Tibial nerve (tissue), 4 donors: ENCODE measurements at regions not wholly inside any gene's neighbourhood (a gene's known extent, or its start where the extent isn't known, plus 50 kb on each side); places are given as distances from the start of the nearest gene placed in this dataset.

Experiments
- DNase-seq, 2 donors: peaks; one replicate each; pipeline ENCODE4 v3.0.0-alpha.2; 2019; ENCODE audit warnings: low spot score in 2 of 2
- H3K27ac ChIP-seq, 4 donors: fragments of 200-600 bp; sonication (generic) in 3 of 4; one replicate each; pipeline ENCODE4 v1.5.1; 2017 to 2019; ENCODE audit warnings: mild to moderate bottlenecking in 1 of 4
- H3K27me3 ChIP-seq, 2 donors: fragments of 200-600 bp; sonication (generic) in 1 of 2; one replicate each; pipeline versions ENCODE4 v1.5.1 to v1.6.0; 2017 to 2019
- H3K36me3 ChIP-seq, 3 donors: fragments of 200-600 bp; sonication (generic); one replicate each; pipeline ENCODE4 v1.5.1; 2018 to 2019
- H3K4me1 ChIP-seq, 4 donors: fragments of 200-600 bp; sonication (generic) in 3 of 4; one replicate each; pipeline ENCODE4 v1.5.1; 2017 to 2019
- H3K4me3 ChIP-seq, 4 donors: fragments of 200-600 bp; sonication (generic) in 3 of 4; one replicate each; pipeline ENCODE4 v1.5.1; 2017 to 2019; ENCODE audit warnings: mild to moderate bottlenecking in 1 of 4, moderate library complexity in 1 of 4
- H3K9me3 ChIP-seq, 4 donors: fragments of 200-600 bp; sonication (generic) in 3 of 4; one replicate each; pipeline ENCODE4 v1.5.1; 2017 to 2019
- EP300 ChIP-seq, 2 donors: sonication (generic); formaldehyde crosslinking; IDR thresholded peaks; one replicate each; pipeline ENCODE4 v1.6.1; 2017; ENCODE audit warnings: antibody characterized with exemption in 2 of 2, mild to moderate bottlenecking in 1 of 2
- POLR2A ChIP-seq, 2 donors: fragments of 450-650 bp; IDR thresholded peaks; one replicate each; pipeline ENCODE4 v1.6.1; 2017; ENCODE audit warnings: antibody characterized with exemption in 2 of 2, mild to moderate bottlenecking in 2 of 2, moderate library complexity in 2 of 2
- WGBS, 2 donors: methylation state at CpG; one replicate each; pipeline ENCODE4 v1.1.5; 2018; 5-methylcytosine and 5-hydroxymethylcytosine counted together
- TF ChIP-seq, protein P1 (sequence below), 5 experiments: fragments of 200-600 bp in 3 of 5; fragments of 450-650 bp in 2 of 5; sonication (generic) in 3 of 5; IDR thresholded peaks; one replicate each; pipeline ENCODE4 v1.5.1; 2016 to 2019; ENCODE audit warnings: antibody characterized with exemption in 5 of 5, mild to moderate bottlenecking in 3 of 5, moderate library complexity in 2 of 5

DNA sequence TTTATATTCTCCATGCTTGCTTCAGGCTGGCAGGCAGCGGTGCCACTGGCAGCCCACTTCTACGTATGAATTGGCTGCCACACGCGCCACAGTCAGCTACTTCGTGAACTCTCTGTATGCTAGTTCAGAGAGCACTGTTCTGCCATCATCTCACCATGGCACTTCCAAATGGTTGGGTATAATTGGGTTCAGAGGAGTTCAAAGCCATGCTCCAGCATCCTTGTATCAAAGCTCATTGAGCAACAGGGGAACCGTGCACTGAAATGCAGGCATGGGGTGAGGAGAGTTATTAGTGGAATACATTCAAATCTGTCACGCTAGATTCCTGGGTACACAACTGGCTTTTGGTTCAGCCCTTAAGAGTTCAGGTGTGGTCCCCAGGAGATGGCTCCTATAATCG, 519.9 kb upstream of the NOX3 start:
- peaks cover 0 to 13% (median 0%) of the 10 kb centered on the region in 4 donors for H3K4me1 ChIP-seq
- no peak overlapping the region for H3K4me3 ChIP-seq
- H3K9me3 ChIP-seq, result no peaks in the 10 kb centered on the region
- WGBS, 2 donors, result 92 to 95% methylated on average over 8 of the region's 8 CpGs
- TF ChIP-seq, protein P1, sequence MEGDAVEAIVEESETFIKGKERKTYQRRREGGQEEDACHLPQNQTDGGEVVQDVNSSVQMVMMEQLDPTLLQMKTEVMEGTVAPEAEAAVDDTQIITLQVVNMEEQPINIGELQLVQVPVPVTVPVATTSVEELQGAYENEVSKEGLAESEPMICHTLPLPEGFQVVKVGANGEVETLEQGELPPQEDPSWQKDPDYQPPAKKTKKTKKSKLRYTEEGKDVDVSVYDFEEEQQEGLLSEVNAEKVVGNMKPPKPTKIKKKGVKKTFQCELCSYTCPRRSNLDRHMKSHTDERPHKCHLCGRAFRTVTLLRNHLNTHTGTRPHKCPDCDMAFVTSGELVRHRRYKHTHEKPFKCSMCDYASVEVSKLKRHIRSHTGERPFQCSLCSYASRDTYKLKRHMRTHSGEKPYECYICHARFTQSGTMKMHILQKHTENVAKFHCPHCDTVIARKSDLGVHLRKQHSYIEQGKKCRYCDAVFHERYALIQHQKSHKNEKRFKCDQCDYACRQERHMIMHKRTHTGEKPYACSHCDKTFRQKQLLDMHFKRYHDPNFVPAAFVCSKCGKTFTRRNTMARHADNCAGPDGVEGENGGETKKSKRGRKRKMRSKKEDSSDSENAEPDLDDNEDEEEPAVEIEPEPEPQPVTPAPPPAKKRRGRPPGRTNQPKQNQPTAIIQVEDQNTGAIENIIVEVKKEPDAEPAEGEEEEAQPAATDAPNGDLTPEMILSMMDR (IDR thresholded peaks at IDR 0.05), result no peak
- no peak overlapping the region for H3K27ac ChIP-seq
- no peaks in the 10 kb centered on the region for H3K27me3 ChIP-seq
- no peaks in the 10 kb centered on the region for H3K36me3 ChIP-seq
- DNase-seq, result no peak

DNA sequence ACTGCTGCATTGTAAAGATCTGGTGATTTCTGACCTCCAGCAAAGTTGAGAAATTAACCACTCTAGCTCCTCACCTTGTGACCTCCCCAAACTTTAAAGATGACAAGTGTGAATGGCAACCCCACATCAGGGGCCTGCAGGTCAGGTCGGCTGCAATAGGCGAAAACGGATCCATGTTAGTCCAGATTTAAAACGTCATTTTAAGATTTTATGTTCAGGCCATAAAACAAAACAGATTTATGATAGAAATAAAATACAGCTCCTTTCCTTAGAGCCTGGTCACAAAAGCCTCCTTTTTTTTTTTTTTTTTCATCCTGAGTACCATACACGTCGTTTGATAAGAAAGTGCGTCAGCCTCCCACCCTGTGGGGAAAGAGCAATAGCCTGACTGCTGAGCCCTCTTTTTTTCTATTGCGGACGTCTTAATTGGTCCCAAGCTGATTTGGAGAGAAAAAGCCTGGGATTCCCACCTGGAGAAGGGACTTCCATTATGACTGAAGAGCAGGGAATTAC, 519.2 kb upstream of the NOX3 start:
- 67% methylated on average over 9 of the region's 9 CpGs for WGBS, 2 donors
- TF ChIP-seq, protein P1 (IDR thresholded peaks at IDR 0.05), result no peak
- no peak for TF ChIP-seq POLR2A (IDR thresholded peaks at IDR 0.05)
- no peak for TF ChIP-seq EP300 (IDR thresholded peaks at IDR 0.05)
- no peaks in the 10 kb centered on the region for H3K9me3 ChIP-seq
- DNase-seq, result no peak
- no peaks in the 10 kb centered on the region for H3K27me3 ChIP-seq
- peaks cover 0 to 7% (median 0%) of the 10 kb centered on the region in 4 donors for H3K4me1 ChIP-seq
- H3K4me3 ChIP-seq, result no peak overlapping the region
- H3K27ac ChIP-seq, result no peak overlapping the region
- H3K36me3 ChIP-seq, result no peaks in the 10 kb centered on the region

DNA sequence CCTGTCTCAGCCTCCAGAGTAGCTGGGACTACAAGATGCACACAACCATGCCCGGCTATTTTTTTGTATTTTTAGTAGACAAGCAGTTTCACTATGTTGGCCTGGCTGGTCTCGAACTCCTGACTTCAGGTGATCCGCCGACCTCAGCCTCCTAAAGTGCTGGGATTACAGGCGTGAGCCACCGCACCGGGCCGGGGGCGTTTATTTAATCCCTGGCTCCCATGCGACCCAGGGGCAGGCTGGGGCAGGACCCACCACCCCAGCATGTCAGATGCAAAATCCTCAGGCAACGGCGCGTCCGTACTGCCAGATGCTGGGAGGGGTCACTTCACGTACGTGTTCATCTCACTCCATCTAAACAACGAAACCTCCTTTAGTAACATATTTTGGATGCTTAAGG, 518.7 kb upstream of the NOX3 start:
- H3K27me3 ChIP-seq, result no peaks in the 10 kb centered on the region
- TF ChIP-seq POLR2A (IDR thresholded peaks at IDR 0.05), result no peak
- no peak for TF ChIP-seq EP300 (IDR thresholded peaks at IDR 0.05)
- TF ChIP-seq, protein P1 (IDR thresholded peaks at IDR 0.05), result no peak
- H3K4me3 ChIP-seq, result no peak overlapping the region
- 80 to 85% methylated on average over 17 of the region's 17 CpGs for WGBS, 2 donors
- no peaks in the 10 kb centered on the region for H3K36me3 ChIP-seq
- peaks cover 0 to 2% (median 0%) of the 10 kb centered on the region in 4 donors for H3K4me1 ChIP-seq
- H3K9me3 ChIP-seq, result no peaks in the 10 kb centered on the region
- no peak overlapping the region for H3K27ac ChIP-seq
- no peak for DNase-seq

DNA sequence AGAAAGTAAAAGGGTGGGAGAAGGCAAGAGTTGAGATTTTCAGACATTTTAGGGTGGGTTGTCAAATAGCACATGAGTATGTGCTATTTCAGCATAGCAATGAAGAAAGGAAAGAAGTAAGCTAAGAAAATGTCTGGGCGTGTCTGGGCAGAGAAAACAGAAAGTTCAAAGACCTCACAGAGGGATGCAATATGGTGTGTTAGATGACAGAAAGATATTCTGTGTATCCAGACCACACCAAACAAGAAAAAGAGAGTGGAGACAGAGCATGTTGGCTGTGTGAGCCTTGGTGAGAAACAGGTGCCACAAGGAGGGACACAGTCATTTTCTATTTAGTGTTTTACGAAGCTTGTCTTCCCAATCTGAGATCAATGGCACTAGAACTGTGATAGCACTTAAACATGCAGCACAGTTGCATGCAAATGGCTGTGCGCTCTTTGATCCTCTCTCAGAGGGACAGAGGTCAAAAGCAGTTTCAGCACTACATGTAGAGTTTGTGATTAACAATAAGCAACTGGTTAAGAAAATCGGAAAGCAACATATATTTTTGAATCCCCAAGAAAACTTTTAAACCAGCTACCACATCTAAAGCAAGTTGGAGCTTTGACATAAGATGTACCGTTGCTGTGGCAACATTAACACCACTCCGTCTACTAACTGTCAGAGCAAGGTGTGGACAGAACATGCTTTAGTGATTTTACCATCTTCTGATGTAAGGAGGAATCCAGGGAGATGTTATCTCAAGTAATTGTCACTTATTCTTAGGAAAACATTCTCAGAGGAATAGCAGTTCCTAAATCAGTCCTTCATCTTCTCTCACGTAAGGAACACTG, 515.5 kb upstream of the NOX3 start:
- no peak for DNase-seq
- 73 to 78% methylated on average over 7 of the region's 7 CpGs for WGBS, 2 donors
- Histone ChIP-seq H3K4me3 (no peak overlapping the region), H3K27ac (no peak overlapping the region), H3K27me3 (no peaks in the 10 kb centered on the region), H3K4me1 (no peaks in the 10 kb centered on the region), H3K36me3 (no peaks in the 10 kb centered on the region), H3K9me3 (no peaks in the 10 kb centered on the region)
- TF ChIP-seq EP300 (IDR thresholded peaks at IDR 0.05) (no peak), POLR2A (IDR thresholded peaks at IDR 0.05) (no peak)
- TF ChIP-seq, protein P1 (IDR thresholded peaks at IDR 0.05), result no peak

DNA sequence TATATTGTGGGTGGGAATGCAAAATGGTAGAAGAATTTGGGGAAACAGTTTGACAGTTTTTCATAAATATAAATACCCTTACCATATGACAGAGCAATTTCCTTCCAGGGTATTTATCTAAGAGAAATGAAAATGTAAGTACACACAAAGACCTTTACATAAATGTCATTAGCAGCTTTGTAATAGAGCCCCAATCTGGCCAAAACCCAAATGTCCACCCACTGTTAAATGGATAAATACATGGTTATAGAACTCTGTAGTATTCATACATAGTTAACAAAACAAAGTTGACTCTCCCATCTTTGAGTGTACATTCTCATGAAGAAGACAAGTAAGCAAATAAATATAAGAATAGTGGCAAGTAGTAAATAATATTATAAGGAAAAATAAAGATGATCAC, 514.8 kb upstream of the NOX3 start:
- H3K27me3 ChIP-seq, result no peaks in the 10 kb centered on the region
- no peaks in the 10 kb centered on the region for H3K9me3 ChIP-seq
- H3K4me3 ChIP-seq, result no peak overlapping the region
- no peak for DNase-seq
- H3K4me1 ChIP-seq, result no peaks in the 10 kb centered on the region
- H3K36me3 ChIP-seq, result no peaks in the 10 kb centered on the region
- TF ChIP-seq EP300 (IDR thresholded peaks at IDR 0.05), result no peak
- H3K27ac ChIP-seq, result no peak overlapping the region
